ENCODE measurements at regions not wholly inside any gene's neighbourhood (a gene's known extent, or its start where the extent isn't known, plus 50 kb on each side); places are given as distances from the start of the nearest gene placed in this dataset.

DNA sequence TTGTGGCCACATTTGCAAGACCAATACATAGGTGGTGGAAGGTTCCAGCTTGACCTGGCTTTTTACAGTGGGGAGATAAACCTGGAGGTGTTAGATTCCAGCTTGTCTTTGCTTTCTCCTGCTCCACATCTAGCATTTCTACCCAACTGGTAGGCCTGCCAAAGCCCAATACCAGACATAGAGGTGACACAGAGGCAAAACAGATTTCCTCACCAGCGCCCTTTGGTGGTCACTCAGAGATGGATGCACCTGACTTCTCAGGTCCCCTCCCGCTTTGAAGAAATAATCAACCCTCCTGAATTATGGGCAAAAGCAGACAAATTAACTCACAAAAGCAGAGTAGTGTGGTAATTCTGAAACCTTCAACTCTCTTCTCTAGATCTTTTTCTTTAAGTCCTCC lies 1356.2 kb downstream of the FAM181B start:
- TF ChIP-seq, protein P1, sequence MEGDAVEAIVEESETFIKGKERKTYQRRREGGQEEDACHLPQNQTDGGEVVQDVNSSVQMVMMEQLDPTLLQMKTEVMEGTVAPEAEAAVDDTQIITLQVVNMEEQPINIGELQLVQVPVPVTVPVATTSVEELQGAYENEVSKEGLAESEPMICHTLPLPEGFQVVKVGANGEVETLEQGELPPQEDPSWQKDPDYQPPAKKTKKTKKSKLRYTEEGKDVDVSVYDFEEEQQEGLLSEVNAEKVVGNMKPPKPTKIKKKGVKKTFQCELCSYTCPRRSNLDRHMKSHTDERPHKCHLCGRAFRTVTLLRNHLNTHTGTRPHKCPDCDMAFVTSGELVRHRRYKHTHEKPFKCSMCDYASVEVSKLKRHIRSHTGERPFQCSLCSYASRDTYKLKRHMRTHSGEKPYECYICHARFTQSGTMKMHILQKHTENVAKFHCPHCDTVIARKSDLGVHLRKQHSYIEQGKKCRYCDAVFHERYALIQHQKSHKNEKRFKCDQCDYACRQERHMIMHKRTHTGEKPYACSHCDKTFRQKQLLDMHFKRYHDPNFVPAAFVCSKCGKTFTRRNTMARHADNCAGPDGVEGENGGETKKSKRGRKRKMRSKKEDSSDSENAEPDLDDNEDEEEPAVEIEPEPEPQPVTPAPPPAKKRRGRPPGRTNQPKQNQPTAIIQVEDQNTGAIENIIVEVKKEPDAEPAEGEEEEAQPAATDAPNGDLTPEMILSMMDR (IDR thresholded peaks at IDR 0.05): no peak
- no peak for TF ChIP-seq POLR2A (IDR thresholded peaks at IDR 0.05)
